Trophoblast cell (in vitro differentiated cells and primary cell): ENCODE measurements at regions not wholly inside any gene's neighbourhood (a gene's known extent, or its start where the extent isn't known, plus 50 kb on each side); places are given as distances from the start of the nearest gene placed in this dataset.

Experiments used
- DNase-seq, 2 donors: peaks; one replicate each; pipeline ENCODE4 v3.0.0-alpha.2; 2016
- H2AFZ ChIP-seq: 2 replicates; pipeline ENCODE4 v1.6.1; 2013; ENCODE audit warnings: low read length, moderate library complexity, mild to moderate bottlenecking; ENCODE audit not compliant: insufficient read depth, poor library complexity
- H2AK5ac ChIP-seq: 2 replicates; pipeline ENCODE4 v1.6.1; 2013; ENCODE audit warnings: mild to moderate bottlenecking, low read length
- H2BK120ac ChIP-seq: 2 replicates; pipeline ENCODE4 v1.6.1; 2013; ENCODE audit warnings: low read length, mild to moderate bottlenecking, moderate library complexity; ENCODE audit not compliant: insufficient read depth, poor library complexity
- H2BK12ac ChIP-seq: 2 replicates; pipeline ENCODE4 v1.6.1; 2013; ENCODE audit warnings: mild to moderate bottlenecking, low read length, moderate library complexity
- H2BK5ac ChIP-seq: 2 replicates; pipeline ENCODE4 v1.6.1; 2013; ENCODE audit warnings: low read length, low read depth, moderate library complexity, mild to moderate bottlenecking; ENCODE audit not compliant: poor library complexity
- H3K14ac ChIP-seq: 2 replicates; pipeline ENCODE4 v1.6.1; 2013; ENCODE audit warnings: mild to moderate bottlenecking, low read length
- H3K18ac ChIP-seq: 2 replicates; pipeline ENCODE4 v1.6.1; 2013; ENCODE audit warnings: mild to moderate bottlenecking, low read length
- H3K23ac ChIP-seq: 2 replicates; pipeline ENCODE4 v1.6.1; 2013; ENCODE audit warnings: low read length
- H3K27ac ChIP-seq: 2 replicates; pipeline ENCODE4 v1.5.1; 2013; ENCODE audit warnings: low read depth, mild to moderate bottlenecking, inconsistent platforms, low read length, moderate library complexity
- H3K27me3 ChIP-seq: 2 replicates; pipeline ENCODE4 v1.6.1; 2013; ENCODE audit warnings: inconsistent platforms, mild to moderate bottlenecking, low read length, moderate library complexity; ENCODE audit not compliant: insufficient read depth
- H3K36me3 ChIP-seq, 2 experiments: 1 replicate in 1 of 2; 2 replicates in 1 of 2; pipeline ENCODE4 v1.6.1; 2013; ENCODE audit warnings: low read length in 2 of 2, mild to moderate bottlenecking in 2 of 2, moderate library complexity in 1 of 2; ENCODE audit not compliant: insufficient read depth in 2 of 2, control insufficient read depth in 1 of 2
- H3K4ac ChIP-seq: 2 replicates; pipeline ENCODE4 v1.6.1; 2013; ENCODE audit warnings: low read depth, mild to moderate bottlenecking, low read length, moderate library complexity
- H3K4me1 ChIP-seq, 2 experiments: 1 replicate in 1 of 2; 2 replicates in 1 of 2; pipeline ENCODE4 v1.6.1; 2013; ENCODE audit warnings: low read length in 2 of 2, mild to moderate bottlenecking in 2 of 2, moderate library complexity in 1 of 2; ENCODE audit not compliant: insufficient read depth in 2 of 2, control insufficient read depth in 1 of 2
- H3K4me2 ChIP-seq: 2 replicates; pipeline ENCODE4 v1.6.1; 2013; ENCODE audit warnings: inconsistent platforms, mild to moderate bottlenecking, low read length, moderate library complexity
- H3K4me3 ChIP-seq: 2 replicates; pipeline ENCODE4 v1.5.1; 2013; ENCODE audit warnings: mild to moderate bottlenecking, low read depth, low read length, inconsistent platforms
- H3K79me1 ChIP-seq: one replicate; pipeline ENCODE4 v1.6.1; 2013; ENCODE audit warnings: low read length
- H3K79me2 ChIP-seq: 2 replicates; pipeline ENCODE4 v1.6.1; 2013; ENCODE audit warnings: low read length, mild to moderate bottlenecking; ENCODE audit not compliant: control insufficient read depth, insufficient read depth, poor library complexity
- H3K9ac ChIP-seq: 2 replicates; pipeline ENCODE4 v1.6.1; 2013; ENCODE audit warnings: mild to moderate bottlenecking, low read length
- H3K9me3 ChIP-seq: 2 replicates; pipeline ENCODE4 v1.6.1; 2013; ENCODE audit warnings: low read depth, mild to moderate bottlenecking, control low read depth, inconsistent platforms, low read length; ENCODE audit not compliant: insufficient read depth
- H4K12ac ChIP-seq: 2 replicates; pipeline ENCODE4 v1.6.1; 2013; ENCODE audit warnings: low read depth, mild to moderate bottlenecking, low read length, moderate library complexity
- H4K8ac ChIP-seq: 2 replicates; pipeline ENCODE4 v1.6.1; 2013; ENCODE audit warnings: low read depth, mild to moderate bottlenecking, low read length, moderate library complexity
- H4K91ac ChIP-seq: one replicate; pipeline ENCODE4 v1.6.1; 2013; ENCODE audit warnings: low read depth, mild to moderate bottlenecking, low read length, moderate library complexity
- WGBS: extraction: QIAGEN DNeasy Blood & Tissue Kit; methylation state at CpG from one replicate; pipeline ENCODE4 v1.1.7; 2013; ENCODE audit warnings: missing lambda C conversion rate; ENCODE audit not compliant: insufficient read length, insufficient coverage; ENCODE audit errors: extremely low coverage; 5-methylcytosine and 5-hydroxymethylcytosine counted together

DNA sequence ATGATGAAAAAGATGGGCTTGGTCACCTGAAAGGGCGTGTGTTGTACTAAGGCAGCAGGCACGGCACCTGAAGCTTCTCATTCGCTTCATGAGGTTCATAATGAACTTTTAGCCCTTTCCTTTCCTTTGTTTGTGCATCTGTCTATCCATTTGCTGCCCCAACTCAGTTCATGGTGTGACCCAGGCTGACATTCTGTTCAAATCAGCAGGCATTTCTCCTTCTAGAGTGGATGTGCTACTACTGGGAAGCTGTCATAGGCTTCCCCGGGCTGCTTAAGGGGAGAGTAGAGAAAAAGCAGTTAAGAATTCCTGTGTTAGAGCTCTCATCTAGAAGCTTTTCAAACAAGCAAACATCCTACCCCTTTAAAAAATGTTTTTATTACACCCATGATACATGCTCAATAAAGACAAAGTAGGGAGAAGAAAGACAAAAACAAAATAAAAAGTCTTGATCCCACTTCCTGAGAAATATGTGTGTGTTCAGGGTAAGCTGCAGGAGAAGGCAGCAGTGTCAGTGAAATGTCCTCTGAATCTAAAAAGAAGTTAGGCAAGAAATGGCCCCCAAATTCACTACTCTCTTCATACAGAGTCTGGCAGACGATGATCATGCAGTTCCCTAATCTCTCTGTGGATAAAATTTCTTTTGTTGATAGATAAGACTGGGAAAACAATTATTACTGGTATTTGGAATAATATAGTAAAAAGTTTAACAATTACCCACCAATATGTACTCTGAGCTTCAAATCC, 136.9 kb upstream of the PFN2 start:
- peak overlapping the region; percentile 74 for H4K8ac ChIP-seq
- H2BK5ac ChIP-seq = peak overlapping the region; percentile 98
- peaks cover 25% of the 10 kb centered on the region for H3K79me1 ChIP-seq
- H3K27ac ChIP-seq = peak overlapping the region; percentile 99
- DNase-seq = no peak
- H2AFZ ChIP-seq = peak overlapping the region; percentile 43
- peaks cover 5% of the 10 kb centered on the region for H3K79me2 ChIP-seq
- H2AK5ac ChIP-seq = peak overlapping the region; percentile 7
- H3K4ac ChIP-seq = peak overlapping the region; percentile 43
- H3K4me3 ChIP-seq = no peak overlapping the region
- peak overlapping the region; percentile 3 for H3K4me2 ChIP-seq
- H3K23ac ChIP-seq = no peak overlapping the region
- H3K9me3 ChIP-seq = no peaks in the 10 kb centered on the region
- no peak overlapping the region for H3K9ac ChIP-seq
- H3K14ac ChIP-seq = peak overlapping the region; percentile 81
- H2BK120ac ChIP-seq = peak overlapping the region; percentile 98
- H4K12ac ChIP-seq = peak overlapping the region; percentile 16
- H3K18ac ChIP-seq = peak overlapping the region; percentile 83
- peak overlapping the region; percentile 88 for H4K91ac ChIP-seq
- WGBS = no CpG with 5 or more reads among the region's 5 CpGs
- H2BK12ac ChIP-seq = peak overlapping the region; percentile 78
- no peaks in the 10 kb centered on the region for H3K27me3 ChIP-seq
- no peaks in the 10 kb centered on the region for H3K36me3 ChIP-seq
- peaks cover 0 to 10% of the 10 kb centered on the region in 2 experiments for H3K4me1 ChIP-seq

DNA sequence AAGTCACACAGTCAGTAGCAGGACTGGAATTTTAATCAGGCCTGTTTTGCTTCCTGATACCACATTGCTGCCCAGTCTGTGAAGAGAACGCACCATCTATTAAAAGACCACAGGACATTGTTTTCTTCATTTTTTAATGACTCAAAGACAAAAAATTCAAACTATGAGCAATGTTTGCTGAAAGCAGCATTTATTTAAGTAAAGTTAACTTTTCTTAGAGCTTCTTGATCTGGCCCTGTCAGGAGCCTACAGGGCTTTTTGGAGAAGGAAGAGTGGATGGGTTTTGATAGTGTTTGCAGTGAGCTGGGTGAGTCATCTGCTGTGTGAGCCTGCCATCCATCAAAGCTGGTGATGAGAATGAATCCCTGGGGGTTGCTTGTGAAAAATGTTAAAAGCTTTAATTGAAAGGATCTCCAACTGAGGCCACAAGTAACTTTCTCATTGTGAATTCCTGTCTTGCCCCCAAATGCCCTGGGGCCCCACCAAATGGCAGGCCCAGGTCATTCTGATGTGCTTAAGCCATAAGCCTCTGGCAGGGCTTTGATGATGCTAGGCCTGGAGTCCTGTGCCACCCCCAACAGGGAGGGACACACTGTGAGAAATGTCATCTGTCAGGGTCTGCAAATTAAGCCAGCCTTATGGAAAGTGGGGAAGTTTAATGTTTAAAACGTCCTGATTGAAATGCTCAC, 136.2 kb upstream of the PFN2 start:
- Histone ChIP-seq H3K18ac (peak overlapping the region; percentile 83), H4K12ac (no peak overlapping the region), H2AK5ac (no peak overlapping the region), H3K14ac (peak overlapping the region; percentile 81), H4K8ac (peak overlapping the region; percentile 74), H3K4me3 (no peak overlapping the region), H2AFZ (peak overlapping the region; percentile 43), H3K9ac (no peak overlapping the region), H3K4me2 (peak overlapping the region; percentile 3), H3K79me1 (peaks cover 25% of the 10 kb centered on the region), H3K27ac (peak overlapping the region; percentile 99), H3K36me3 (no peaks in the 10 kb centered on the region), H2BK120ac (peak overlapping the region; percentile 99), H3K9me3 (no peaks in the 10 kb centered on the region), H3K4ac (peak overlapping the region; percentile 43), H3K4me1 (peaks cover 0 to 10% of the 10 kb centered on the region in 2 experiments), H3K79me2 (peaks cover 5% of the 10 kb centered on the region), H2BK12ac (peak overlapping the region; percentile 78), H4K91ac (peak overlapping the region; percentile 88), H3K27me3 (no peaks in the 10 kb centered on the region), H3K23ac (no peak overlapping the region), H2BK5ac (peak overlapping the region; percentile 100)
- peak in 1 of 2 donors; percentile 6 for DNase-seq
- no CpG with 5 or more reads among the region's 2 CpGs for WGBS

DNA sequence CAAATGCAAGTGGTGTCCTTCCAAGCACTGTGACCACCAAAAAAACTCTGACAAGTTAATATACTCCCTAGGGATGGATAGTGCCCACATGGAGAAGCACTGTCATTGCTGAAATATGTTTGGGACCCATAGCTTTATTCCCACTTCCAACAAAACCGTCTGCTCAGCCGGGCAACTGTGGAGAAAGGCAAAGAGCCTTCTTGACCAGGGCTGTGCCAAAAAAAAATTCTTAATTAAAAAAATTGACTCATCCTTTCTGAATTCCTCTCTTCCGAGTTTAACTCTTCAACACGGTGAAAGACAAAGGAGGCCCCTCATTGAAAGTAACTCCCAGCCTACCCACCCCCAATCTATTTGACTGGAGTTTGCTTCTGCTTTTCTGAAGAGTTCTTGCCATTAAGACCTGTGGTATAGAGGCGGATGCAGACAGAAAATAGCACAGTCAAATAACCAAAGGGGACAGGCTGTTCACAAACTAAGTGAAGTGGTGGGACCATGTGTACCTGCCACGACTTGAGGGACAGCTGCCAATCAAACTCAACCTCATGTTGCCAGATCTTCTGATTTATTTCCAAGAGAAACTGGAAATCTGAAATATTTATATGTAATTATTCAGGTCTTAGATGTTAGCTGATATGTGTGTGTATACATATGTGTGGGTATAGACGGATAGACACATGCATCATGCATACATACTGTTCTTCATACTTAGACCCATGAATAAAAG, 135.4 kb upstream of the PFN2 start:
- Histone ChIP-seq H3K4me2 (no peak overlapping the region), H3K9me3 (no peaks in the 10 kb centered on the region), H2AK5ac (peak overlapping the region; percentile 89), H3K79me1 (peaks cover 25% of the 10 kb centered on the region), H4K12ac (no peak overlapping the region), H3K9ac (no peak overlapping the region), H3K27me3 (no peaks in the 10 kb centered on the region), H3K79me2 (peaks cover 5% of the 10 kb centered on the region), H3K27ac (peak overlapping the region; percentile 99), H2BK5ac (peak overlapping the region; percentile 100), H3K23ac (no peak overlapping the region), H4K8ac (peak overlapping the region; percentile 89), H2BK120ac (peak overlapping the region; percentile 99), H3K4ac (peak overlapping the region; percentile 97), H3K4me1 (peaks cover 0 to 10% of the 10 kb centered on the region in 2 experiments), H4K91ac (peak overlapping the region; percentile 99), H3K36me3 (no peaks in the 10 kb centered on the region), H2AFZ (no peak overlapping the region), H3K14ac (peak overlapping the region; percentile 98), H3K4me3 (no peak overlapping the region), H2BK12ac (peak overlapping the region; percentile 99), H3K18ac (peak overlapping the region; percentile 82)
- no peak for DNase-seq
- WGBS = no CpG with 5 or more reads among the region's 7 CpGs

DNA sequence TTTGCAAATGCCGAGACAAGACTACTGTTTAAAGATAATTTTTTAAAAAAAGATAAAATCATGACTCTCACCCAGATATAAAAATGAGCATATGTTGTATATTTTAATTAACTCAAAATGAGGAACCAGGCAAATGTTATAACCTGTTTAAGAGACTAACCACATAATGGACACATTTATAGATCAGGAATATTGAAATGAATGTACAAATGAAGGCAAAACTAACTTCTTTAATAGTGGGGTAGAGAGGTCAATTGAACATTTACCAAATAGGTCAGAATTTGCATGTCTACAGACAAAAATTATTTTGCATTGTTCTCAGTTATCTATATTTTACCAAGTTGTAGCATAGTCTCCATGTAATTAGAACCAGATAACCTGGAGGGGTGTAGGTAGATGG, 134.3 kb upstream of the PFN2 start:
- WGBS = no CpG with 5 or more reads among the region's 1 CpG
- H3K9ac ChIP-seq = no peak overlapping the region

More for the DNA sequence above, 134.3 kb upstream of the PFN2 start:
- Histone ChIP-seq H3K4me1 (peaks cover 0 to 10% of the 10 kb centered on the region in 2 experiments), H4K8ac (no peak overlapping the region), H3K14ac (no peak overlapping the region), H3K27ac (peak overlapping the region; percentile 36), H3K4ac (no peak overlapping the region), H3K79me2 (peaks cover 5% of the 10 kb centered on the region), H3K4me2 (no peak overlapping the region), H3K9me3 (no peaks in the 10 kb centered on the region), H3K18ac (no peak overlapping the region), H4K91ac (no peak overlapping the region), H2BK5ac (no peak overlapping the region), H4K12ac (no peak overlapping the region), H2BK12ac (no peak overlapping the region), H2AK5ac (no peak overlapping the region), H3K23ac (no peak overlapping the region), H3K4me3 (no peak overlapping the region), H3K36me3 (no peaks in the 10 kb centered on the region), H3K27me3 (no peaks in the 10 kb centered on the region), H2AFZ (no peak overlapping the region), H2BK120ac (no peak overlapping the region), H3K79me1 (peaks cover 25% of the 10 kb centered on the region)
- no peak for DNase-seq
